NCI-H2029 (cell line): ENCODE measurements at regions not wholly inside any gene's neighbourhood (a gene's known extent, or its start where the extent isn't known, plus 50 kb on each side); places are given as distances from the start of the nearest gene placed in this dataset.
"Not testable (repeated sequence)": the region's sequence is repeated elsewhere in the genome, so short reads cannot be mapped to it uniquely, and the experiment has no call there.

ENCODE experiments used
- DNase-seq: peaks from one replicate; lab custom pipeline; 2025; lab: John Stamatoyannopoulos, UW

GRCh38 chr3:73120710-73121109, 59.3 kb downstream of the EBLN2 start:
- no peak for DNase-seq

GRCh38 chr3:73121669-73122331, 60.3 kb downstream of the EBLN2 start:
- no peak for DNase-seq

GRCh38 chr3:73134034-73134433, 72.6 kb downstream of the EBLN2 start:
- DNase-seq: no peak

- DNase-seq: no peak
Measured at GRCh38 chr3:73136941-73137340, 75.5 kb downstream of the EBLN2 start.

GRCh38 chr3:73137736-73138403, 76.4 kb downstream of the EBLN2 start:
- DNase-seq: no peak

DNA sequence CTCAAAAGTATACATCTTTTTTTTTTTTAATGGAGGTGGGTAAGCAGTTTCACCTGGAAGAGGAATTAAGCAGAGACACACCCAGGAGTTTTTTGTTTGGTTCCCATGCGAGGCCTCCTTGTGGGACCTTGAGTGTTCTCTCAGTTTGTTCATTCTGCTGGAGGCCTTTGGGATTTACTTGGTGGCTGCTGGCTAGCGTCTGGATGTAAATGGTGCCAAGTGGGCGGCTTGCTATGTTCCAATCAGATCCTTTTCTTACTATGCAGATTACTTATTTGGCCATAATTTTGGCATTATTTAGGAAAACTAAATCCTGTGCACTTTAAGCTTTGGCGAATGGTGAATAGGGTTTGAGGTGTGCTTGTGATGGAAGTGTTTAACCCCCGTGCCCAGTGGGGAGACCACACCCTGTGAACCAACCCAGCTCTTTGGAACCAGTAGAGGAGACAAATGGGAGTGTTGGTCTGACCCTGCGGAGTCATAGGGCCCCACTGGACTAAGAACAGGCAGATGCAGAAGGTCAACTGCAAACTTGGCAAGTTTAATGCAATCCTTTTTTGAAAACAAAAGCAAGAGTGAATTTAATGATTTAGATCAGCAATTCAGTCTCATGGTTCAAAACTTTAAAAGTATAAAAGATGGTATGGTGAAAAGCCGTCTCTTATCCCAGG, 79.4 kb downstream of the EBLN2 start:
- DNase-seq: no peak

- no peak for DNase-seq
Measured at GRCh38 chr3:73141525-73141924, 80.1 kb downstream of the EBLN2 start.

GRCh38 chr3:73143401-73143800, 81.9 kb downstream of the EBLN2 start:
- no peak for DNase-seq

DNA sequence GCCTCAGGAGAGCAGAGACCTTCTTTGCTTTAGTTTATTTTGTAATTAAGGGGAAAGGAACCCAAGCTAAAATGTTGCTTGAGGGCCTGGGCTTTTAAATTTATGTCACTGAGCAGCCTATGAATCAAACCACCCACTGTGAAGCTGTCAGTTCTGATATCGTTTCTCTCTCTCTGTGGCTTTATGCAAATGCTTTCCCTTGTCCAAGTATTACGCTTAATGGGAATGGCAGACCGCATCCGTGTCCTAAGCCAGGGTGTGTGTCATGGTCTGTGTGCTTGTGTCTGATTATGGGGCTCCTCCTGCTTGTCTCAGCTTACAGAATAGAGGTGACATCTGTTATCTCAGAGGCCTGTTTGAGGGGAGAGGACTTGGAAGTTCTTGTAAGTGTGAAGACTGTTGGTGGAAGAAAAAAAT, 82.4 kb downstream of the EBLN2 start:
- no peak for DNase-seq

DNA sequence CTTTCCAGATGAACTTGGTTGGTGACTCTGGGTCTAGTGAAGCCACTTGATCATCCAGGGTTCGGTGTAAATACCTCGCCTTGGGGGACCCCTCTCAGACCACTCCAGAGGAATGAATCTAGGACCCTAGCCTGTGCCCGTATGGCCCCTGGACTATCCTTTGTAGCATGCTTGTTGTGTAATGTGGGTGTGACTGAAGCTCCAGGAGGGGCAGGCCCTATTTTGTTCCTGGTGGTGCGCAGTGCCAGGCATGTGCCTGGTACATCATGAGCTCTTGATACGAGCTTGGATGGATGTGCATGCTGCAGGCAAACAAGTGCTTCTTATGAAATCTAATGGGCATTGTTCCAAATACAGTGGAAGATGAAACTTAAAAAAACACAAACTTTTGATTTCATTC, 82.8 kb downstream of the EBLN2 start:
- DNase-seq: no peak

GRCh38 chr3:73144828-73145227, 83.4 kb downstream of the EBLN2 start:
- DNase-seq: no peak

- not testable (repeated sequence) for DNase-seq
Measured at GRCh38 chr3:73147479-73147878, 86.0 kb downstream of the EBLN2 start.

DNA sequence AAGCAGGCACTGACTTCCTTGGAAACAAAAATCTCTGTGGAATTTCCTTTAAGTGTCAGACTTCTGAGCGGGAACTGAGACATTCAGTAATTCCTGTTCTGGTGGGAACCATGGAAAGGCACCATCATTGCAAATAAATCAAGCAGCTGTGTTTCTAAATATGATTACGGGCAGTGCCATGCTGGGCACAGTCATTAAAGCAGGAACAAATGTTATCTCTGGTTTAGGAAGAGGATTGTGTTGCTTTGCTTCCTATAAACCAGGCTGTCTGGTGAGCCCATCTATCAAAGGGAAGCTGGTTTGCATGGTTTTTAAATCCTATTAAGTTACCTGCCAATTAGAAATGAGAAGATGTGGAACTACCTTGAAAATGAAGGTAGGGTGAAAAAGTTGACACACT, 86.7 kb downstream of the EBLN2 start:
- no peak for DNase-seq

DNA sequence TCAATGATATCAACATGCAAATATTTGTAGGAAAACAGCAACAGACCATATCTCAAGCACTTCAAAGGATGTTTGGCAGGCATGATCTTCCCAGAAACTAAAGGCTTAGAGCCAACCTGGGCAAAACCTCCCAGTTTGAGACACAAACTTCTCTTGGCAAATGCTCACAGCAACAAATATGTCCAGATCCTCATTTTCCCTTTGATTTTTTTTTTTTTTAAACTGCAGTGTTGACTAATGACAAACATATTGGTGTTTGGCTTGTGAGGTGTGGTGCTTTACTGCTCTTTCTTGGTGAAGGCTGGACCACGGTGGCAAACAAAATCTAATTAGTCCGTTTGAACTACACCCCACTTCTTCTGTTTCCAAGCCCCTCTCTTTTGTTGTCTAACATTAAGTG, 87.2 kb downstream of the EBLN2 start:
- DNase-seq: no peak

- DNase-seq: no peak
Measured at GRCh38 chr3:73150369-73151130, 89.1 kb downstream of the EBLN2 start.

- not testable (repeated sequence) for DNase-seq
Measured at GRCh38 chr3:73152571-73152970, 91.1 kb downstream of the EBLN2 start.

- not testable (repeated sequence) for DNase-seq
Measured at GRCh38 chr3:73153057-73153456, 91.6 kb downstream of the EBLN2 start.

GRCh38 chr3:73154261-73154660, 92.8 kb downstream of the EBLN2 start:
- DNase-seq: not testable (repeated sequence)

GRCh38 chr3:73155441-73155840, 94.0 kb downstream of the EBLN2 start:
- DNase-seq: not testable (repeated sequence)

- no peak for DNase-seq
Measured at GRCh38 chr3:73164622-73165021, 103.2 kb downstream of the EBLN2 start.

GRCh38 chr3:73175698-73176097, 114.2 kb downstream of the EBLN2 start:
- DNase-seq: no peak

- no peak for DNase-seq
Measured at GRCh38 chr3:73176941-73177340, 115.5 kb downstream of the EBLN2 start.

DNA sequence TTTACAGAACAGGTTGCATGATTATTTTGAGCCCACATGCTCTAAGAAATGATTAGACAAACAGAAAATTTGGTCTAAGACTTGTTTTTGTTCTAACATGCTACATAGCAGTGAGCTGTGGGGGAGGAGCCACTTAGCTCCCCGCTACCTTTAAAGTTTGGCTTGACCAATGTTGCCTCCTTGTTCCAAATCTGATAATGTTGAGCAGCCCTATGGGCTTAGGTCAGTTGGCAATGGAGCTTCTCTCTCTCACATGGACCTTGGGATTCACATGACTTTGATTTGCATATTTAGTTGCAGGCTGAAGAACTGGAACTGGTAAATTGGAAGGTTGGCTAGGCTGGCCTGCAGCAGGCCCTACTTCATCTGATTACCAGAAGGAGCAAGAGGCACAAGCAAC, 116.4 kb downstream of the EBLN2 start:
- DNase-seq: no peak
